Renal pelvis (tissue), 1 donor: ENCODE measurements at regions not wholly inside any gene's neighbourhood (a gene's known extent, or its start where the extent isn't known, plus 50 kb on each side); places are given as distances from the start of the nearest gene placed in this dataset.
"Not testable (repeated sequence)": the region's sequence is repeated elsewhere in the genome, so short reads cannot be mapped to it uniquely, and the experiment has no call there.

Experiments
- DNase-seq: peaks from one replicate; pipeline ENCODE4 v3.0.0-alpha.2; 2013

- DNase-seq = no peak
Observed at GRCh38 chr18:22816266-22817176, 116.6 kb upstream of the RBBP8 start.

GRCh38 chr18:22817844-22818243, 115.3 kb upstream of the RBBP8 start:
- no peak for DNase-seq

DNA sequence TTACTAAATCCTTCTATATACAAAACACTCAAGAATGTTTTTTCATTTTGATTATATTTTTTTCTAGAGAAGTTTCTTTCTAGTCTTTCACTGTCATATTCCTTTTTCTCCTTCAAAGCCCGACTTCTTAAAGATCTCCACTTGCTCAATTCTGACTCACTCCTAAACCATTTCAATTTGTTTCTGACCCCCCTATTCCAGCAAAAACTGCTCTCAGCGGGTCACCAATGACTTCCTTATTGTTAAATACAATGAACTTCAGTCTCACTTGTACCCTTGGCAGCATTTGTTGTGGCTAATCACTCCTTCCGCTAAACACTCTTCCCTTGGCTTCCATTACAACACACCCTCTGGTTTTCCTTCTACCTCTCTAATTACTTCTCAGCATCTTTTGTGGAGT, 111.1 kb upstream of the RBBP8 start:
- DNase-seq = no peak

DNA sequence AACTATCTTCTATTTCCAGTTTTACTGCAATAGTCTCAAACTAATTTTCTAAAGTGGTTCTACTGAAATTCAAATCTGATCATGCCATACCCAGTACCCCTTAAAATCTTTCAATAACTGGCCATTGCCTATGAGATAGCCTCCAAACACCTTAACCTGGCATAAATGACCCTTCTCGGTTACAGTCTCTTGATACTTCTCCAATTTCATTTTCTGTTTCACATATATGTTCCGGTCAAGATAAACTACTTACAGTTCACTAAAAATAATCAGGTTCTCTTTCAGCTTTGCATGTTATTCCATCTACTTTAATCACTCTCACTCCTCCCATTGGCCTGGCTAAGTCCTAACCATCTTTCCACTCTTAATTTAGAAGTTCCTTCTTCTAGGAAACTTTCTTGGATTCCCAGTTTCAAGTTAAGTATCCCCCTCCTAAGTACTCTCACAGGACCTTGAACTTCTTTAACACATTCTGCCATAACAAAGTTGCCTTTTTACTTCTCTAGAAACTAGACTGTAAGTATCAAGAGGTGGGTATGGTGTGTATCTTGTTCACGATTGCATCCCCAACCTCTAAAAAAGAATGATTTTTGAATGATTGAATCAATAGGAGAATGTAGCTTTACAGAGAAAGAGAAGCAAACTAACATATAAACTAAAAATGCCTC, 110.2 kb upstream of the RBBP8 start:
- DNase-seq = no peak

DNA sequence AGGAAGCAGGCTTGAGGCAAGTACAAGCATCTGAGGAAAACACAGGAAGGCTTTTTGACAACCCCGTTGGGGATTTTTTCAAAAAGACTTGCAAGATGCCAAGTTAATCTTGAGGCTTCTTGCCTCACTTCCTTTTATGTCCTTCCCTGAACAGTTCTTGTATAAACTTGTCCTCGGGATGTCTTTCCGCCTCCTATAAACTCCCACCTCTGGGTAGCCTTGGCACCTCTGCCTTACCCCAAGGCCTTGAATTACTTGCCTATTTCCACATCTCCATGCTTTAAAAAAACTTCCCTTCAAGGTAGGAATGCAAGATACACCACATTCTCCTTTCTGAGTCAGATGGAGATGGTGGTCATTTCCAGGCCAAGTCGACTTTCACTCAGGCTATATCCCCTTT, 106.4 kb upstream of the RBBP8 start:
- no peak for DNase-seq

- no peak for DNase-seq
Observed at GRCh38 chr18:22827216-22827615, 105.9 kb upstream of the RBBP8 start.

- DNase-seq = no peak
Observed at GRCh38 chr18:22827741-22828140, 105.4 kb upstream of the RBBP8 start.

DNA sequence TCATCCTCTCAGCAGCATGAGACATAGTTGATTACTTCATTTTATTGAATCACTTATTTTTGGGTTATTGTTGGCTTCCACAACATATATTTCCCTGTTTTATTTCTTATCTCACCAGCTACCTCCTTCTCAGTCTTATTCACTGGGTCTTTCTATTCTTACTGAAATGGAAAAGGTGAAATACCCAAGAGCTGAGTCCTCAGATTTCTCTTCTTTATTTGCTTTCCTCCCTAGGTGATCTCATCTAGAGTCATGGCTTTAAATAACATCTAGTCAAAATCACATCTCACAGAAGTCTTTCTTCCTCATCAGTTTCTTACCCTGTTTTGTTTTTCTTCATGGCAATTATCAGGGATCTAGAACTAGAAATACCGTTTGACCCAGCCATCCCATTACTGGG, 105.0 kb upstream of the RBBP8 start:
- DNase-seq = no peak

DNA sequence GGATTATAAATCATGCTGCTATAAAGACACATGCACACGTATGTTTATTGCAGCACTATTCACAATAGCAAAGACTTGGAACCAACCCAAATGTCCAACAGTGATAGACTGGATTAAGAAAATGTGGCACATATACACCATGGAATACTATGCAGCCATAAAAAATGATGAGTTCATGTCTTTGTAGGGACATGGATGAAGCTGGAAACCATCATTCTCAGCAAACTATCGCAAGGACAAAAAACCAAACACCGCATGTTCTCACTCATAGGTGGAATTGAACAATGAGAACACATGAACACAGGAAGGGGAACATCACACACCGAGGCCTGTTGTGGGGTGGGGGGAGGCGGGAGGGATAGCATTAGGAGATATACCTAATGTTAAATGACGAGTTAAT, 104.5 kb upstream of the RBBP8 start:
- not testable (repeated sequence) for DNase-seq

DNA sequence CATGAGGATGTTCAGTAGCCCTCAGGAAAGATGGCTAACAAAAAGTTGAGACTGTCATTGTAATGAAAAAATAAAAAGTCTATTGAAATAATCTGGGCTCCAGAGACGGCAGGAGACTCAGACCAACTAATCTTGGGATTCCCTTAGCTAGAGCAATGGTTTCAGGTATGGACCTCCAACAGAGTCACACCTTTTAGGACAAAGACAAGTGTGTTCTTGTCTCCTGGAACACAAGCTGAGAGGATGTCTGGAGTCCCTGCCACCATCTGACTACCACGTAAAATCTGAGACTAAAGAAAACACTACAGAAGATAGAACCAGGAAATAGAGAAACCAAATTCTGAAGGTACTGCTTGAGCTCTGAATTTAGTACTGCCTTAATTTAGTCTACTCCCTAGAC, 103.3 kb upstream of the RBBP8 start:
- no peak for DNase-seq

- DNase-seq = no peak
Observed at GRCh38 chr18:22830511-22830910, 102.6 kb upstream of the RBBP8 start.

DNA sequence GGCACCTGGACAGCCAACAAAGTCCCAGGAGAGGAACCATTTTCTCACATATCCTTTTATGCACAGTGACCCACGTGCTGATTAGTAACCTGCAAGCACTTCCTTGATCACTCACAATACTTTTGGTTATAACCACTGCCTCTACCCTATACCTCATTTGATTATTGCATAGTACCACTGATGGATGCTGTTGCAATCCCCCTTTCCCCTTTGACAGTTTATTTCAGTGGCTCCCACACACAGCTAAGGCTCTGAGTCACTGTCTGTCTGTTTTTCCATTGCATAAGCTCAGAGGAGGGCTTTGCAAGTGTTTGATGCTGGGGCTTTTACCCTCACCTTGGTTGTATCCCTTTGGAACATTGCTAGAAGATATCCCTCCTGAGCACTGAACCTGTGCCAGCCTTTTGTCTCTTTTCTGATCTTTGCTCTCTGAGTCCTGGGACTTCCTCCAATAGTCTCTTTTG, 101.7 kb upstream of the RBBP8 start:
- no peak for DNase-seq

DNA sequence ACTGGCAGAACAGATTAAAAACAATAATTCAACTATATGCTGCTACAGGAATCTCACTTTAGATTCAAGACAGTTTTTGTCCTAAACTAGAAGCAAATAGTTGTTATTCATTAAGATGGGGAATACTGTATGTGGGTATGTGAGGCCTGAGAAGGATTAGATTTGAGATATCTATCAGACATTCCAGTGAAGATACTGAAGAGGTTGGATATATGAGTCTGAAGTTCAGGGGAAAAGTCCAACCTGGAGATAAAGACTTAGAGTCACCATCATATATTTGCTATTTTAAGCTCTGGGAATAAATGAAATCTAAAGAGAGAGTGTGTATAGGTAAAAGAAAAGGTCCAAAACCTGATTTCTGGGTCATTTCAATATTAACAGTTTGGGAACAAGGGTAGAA, 96.2 kb upstream of the RBBP8 start:
- no peak for DNase-seq

- DNase-seq = no peak
Observed at GRCh38 chr18:22838221-22838620, 94.9 kb upstream of the RBBP8 start.

GRCh38 chr18:22838639-22839277, 94.4 kb upstream of the RBBP8 start:
- DNase-seq = no peak

- DNase-seq = no peak
Observed at GRCh38 chr18:22839340-22839821, 93.7 kb upstream of the RBBP8 start.

- no peak for DNase-seq
Observed at GRCh38 chr18:22840606-22841144, 92.5 kb upstream of the RBBP8 start.

GRCh38 chr18:22841840-22842239, 91.3 kb upstream of the RBBP8 start:
- DNase-seq = peak; percentile 28

DNA sequence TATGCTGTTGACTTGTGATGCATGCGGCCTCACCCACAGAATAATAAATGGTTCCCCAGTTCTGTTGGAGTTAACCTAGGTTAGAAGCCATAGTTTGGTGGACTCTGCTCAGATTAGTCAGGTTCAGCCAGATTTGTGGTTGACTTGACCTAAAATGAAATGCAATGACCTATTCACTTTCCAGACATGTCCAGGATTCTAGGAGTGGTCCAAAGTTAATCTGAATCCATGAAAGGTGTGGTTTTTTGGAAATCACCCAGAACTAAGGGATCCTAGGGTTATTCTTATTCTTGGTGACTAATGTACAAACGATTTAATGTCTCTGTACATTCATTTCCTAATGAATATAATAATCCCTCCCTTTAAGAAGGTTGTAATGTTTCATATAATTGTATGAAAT, 88.9 kb upstream of the RBBP8 start:
- DNase-seq = no peak

- DNase-seq = no peak
Observed at GRCh38 chr18:22844628-22845027, 88.5 kb upstream of the RBBP8 start.

DNA sequence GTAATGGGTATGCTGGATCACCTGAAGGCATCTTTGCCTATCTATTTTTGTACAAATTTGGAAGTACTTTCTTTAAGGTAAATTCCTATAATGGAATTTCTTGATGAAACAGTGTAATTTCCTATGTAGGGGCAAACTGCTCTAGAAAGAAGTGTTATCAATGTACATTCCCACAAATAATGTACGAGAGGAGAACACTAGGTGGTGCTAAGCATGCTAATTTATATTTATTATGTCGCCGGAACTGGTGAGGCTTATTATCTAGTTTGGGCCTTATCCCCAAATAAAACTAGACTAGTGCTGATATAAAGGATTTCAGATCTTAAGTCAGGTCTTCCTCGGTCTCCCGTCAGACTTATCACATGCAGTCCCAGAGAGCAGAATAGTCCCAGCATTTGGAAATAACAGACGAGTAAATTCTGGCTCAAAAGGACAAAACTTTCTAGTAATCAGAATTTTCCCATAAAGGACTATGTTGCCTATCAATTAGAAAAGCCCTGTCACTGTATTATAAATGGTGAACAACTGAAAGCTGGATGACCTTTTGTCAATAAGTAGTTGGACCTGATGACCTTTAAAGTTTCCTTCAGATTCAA, 86.9 kb upstream of the RBBP8 start:
- DNase-seq = peak; percentile 22

DNA sequence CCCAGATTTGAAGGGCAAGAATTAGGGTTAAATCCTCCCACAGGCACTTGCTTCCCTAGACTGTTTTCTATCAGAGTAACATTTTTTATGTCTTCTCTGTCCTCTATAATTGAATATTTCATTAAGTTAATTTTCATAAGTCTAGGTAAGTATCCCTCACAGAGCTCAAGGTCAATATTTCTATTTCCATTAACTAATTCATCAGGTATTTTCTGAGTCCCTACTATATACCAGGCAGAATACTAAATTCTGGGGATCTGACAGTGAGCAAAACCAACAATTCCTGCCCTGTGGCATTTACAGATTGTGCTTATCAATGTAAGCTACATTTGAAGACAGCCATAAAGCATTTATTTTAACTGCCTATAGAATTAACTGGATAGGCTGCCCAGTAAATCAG, 86.4 kb upstream of the RBBP8 start:
- DNase-seq = no peak
